Stimulated activated CD8-positive, alpha-beta memory T cell treated with anti-CD3 and anti-CD28 coated beads, Interleukin-7, amount 100 ng/mL, for 48 hours (primary cell): ENCODE measurements at regions not wholly inside any gene's neighbourhood (a gene's known extent, or its start where the extent isn't known, plus 50 kb on each side); places are given as distances from the start of the nearest gene placed in this dataset.

Experiments used
- DNase-seq, 2 donors: peaks; one replicate each; pipeline ENCODE4 v3.0.0-alpha.2; 2020; ENCODE audit warnings: low read depth in 1 of 2; ENCODE audit errors: extremely low read depth in 1 of 2

- no peak for DNase-seq
Observed at GRCh38 chr19:28234637-28235036, 978.3 kb downstream of the UQCRFS1 start.

DNA sequence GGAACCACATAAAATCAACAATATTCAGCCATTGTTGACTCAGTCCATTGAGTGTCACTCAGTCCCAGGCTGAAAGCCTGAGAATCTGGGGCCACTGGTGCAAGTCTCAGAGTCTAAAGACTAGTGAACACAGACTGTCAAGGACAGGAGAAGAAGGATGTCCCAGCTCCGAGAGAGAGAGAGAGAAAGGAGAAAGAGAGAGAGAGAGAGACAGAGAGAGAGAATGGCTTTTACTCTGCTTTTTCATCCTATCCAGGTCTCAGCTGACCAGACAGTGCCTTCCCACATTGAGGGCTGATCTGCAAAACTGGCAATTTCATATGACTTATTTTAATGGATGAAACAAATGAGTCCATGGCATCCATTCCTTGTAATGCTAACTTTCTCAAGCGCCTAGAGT lies 984.1 kb downstream of the UQCRFS1 start:
- no peak for DNase-seq

GRCh38 chr19:28224441-28224840 lies 988.5 kb downstream of the UQCRFS1 start:
- DNase-seq: no peak

- no peak for DNase-seq
Observed at GRCh38 chr19:28221736-28222135, 991.2 kb downstream of the UQCRFS1 start.

DNA sequence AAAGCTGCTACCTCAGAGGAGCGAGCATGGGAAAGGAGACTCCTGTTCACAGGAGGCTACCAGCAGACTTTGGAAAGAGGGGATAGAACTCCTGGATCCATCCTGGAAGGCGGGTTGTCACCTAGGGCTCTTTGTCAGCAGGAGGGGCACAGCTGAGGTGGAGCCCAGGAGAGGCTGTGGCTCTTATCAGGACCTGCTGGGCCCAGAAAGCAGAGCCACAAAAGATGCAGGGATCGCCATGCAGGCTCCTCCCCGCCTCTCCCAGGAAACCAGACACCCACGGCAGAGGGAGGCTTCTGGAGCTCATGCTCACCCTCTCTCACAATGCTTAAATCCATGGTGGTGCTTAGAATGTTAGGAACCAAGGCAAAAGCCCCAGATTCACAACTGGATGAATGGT lies 994.2 kb downstream of the UQCRFS1 start:
- DNase-seq: no peak

DNA sequence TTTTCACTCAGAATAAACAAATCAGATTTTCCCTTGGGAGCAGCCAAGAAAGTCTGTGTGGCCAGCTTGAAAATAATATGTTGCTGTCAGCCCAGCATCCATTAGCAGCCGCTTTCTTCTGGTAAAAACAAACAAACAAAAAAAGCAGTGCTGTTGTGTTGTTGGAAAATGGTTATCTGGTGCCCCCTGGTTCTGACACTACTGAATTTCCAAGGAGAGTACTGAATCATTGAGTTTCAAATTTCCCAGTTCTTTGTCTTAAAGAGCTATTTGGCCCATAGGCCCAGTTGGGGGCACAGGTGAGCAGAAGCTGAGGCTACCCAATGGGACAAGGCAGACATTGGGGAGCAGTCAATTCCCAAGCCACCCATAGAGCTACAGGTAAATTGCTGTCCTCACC lies 995.9 kb downstream of the UQCRFS1 start:
- no peak for DNase-seq

DNA sequence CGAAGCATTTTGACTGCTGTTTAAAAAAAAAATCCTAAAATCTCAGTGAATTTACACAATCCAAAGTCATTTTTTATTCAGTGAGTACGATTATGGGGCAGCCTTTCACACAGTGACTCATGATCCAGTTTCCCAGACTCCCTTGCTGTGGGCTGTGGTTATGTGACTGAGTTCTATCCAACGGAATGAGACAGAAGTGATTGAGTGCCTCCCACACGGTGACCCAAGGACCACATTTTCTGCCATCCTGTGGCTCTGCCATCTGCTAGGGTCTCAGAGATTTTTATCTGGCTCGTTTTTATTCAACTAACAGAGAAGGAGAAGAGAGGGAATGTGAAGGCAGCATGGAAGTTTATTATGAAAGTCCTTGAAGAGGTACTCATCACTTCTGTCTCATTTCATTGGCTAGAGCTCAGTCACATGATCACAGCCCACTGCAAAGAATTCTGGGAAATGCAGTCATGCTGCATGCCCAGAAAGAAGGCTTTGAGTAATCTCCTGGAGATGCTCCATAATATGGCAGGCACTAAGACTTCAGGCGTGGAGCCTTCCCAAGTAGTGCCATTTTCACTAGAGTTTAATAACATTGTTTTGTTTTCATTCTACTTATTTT lies 999.4 kb downstream of the UQCRFS1 start:
- DNase-seq: no peak

GRCh38 chr19:28210886-28211285 lies 1002.1 kb downstream of the UQCRFS1 start:
- DNase-seq: no peak

DNA sequence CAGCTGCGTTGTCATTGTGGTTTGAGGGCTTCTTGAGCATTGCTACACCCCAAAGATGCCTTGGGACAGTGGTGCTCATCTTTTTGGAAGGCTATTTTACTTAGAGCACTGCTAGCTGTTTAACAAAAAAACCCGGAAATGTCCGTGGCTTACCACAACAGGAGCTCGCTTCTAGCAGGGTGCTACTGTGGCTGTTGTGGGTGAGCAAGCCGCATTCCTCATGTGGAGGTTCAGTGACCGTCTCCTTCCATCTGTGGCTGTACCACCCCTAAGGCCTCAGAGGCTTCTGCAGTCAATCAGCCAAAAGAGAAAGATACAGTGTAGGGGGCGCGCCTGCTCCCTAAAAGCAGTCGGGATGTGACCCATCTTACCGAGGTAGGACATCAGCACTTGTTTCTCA lies 1004.2 kb downstream of the UQCRFS1 start:
- no peak for DNase-seq

DNA sequence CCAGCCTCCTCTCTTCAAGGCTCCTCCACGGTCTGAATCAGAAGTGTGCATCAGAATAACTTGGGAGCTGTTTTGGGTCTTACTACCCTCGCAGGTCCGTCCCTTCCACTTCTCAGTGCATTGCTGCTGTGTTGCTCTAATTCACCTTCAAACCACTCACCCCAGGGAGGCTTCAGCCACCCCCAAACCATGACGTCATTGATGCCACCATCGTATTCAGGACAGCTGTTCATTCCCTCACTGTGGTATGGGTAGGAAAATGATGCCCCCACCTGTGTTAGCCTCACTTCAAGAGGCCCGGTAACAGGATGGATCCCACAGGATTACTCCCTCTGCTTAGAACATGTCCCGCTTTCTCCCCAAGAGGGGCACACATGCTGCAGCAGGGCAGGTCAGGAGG lies 1005.7 kb downstream of the UQCRFS1 start:
- no peak for DNase-seq

DNA sequence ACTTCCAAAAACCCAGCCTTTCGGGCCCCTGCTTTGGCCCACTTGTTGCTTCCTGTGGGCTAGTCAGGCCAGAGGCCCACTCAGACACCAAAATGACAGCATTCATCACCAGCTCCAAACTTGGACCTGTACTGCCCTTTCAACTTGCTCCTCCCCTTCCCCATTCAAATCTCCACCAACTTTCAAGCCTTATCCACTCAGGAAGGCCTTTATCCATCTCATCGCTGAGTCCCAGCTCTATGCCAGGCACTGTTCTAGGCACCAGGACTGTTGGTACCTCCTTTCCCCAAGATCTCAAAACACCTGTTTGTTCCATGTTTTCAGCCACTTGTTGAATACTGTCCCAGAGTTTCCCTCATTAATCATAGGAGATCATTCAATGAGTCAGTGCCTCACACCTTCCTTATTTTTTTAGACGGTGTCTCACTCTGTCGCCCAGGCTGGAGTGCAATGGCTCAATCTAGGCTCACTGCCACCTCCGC lies 1011.4 kb downstream of the UQCRFS1 start:
- no peak for DNase-seq

- DNase-seq: no peak
Observed at GRCh38 chr19:28199323-28199722, 1013.6 kb downstream of the UQCRFS1 start.

DNA sequence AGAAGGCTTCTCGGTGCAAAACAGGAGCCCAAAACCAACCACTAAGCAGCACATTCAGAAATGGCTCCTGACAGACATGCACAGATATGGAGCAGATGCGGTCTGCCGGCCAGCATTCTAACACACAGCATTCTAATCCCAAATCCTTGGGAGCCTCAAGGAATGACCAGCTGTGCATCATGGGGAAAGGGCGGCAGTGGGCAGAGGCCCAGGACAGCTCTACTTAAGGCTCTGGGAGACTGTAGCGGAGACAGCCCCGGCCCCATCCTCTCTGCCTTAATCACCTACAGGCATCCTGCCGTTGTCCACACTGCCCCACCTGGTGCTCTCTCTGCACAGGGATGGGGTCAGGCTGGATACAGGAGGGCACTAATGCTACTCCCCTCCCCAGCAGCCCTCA lies 1016.0 kb downstream of the UQCRFS1 start:
- no peak for DNase-seq

DNA sequence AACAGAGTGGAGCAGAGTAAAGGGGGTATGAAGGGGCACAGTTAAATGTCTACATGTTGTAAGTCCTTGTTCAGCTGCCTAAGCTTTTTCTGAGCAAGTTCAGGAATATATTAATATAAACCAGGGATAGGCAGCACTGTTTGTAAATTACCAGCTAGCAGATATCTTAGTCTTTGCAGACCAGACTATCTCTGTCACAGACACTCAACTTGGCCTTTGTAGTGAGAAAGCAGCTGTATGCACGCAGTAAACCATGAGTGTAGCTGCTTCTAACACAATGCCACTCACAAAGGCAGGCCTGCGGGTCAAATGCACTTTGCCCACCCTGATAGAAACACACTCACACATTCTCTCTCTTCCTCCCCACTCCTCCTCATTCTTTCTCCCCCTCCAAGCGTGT lies 1016.9 kb downstream of the UQCRFS1 start:
- DNase-seq: no peak

DNA sequence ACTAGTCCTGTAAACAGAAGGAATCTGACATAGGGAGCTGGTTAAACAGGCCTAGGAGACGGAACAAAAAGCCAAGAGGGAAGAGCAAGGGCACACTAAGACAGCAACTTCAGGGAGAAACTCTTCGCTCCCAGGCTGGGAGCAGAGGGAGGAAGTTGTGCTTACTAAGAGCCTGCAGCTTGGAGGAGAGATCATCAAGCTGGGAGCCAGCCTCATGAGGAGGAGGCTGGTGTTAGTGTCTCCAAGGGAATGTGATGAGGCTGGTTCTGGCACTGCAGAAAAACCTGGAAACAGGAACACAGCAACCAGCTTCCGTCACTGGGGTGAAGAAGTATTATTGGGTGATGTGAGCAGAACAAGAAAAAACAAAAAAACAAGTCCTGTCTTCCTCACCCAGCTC lies 1027.3 kb downstream of the UQCRFS1 start:
- DNase-seq: no peak

DNA sequence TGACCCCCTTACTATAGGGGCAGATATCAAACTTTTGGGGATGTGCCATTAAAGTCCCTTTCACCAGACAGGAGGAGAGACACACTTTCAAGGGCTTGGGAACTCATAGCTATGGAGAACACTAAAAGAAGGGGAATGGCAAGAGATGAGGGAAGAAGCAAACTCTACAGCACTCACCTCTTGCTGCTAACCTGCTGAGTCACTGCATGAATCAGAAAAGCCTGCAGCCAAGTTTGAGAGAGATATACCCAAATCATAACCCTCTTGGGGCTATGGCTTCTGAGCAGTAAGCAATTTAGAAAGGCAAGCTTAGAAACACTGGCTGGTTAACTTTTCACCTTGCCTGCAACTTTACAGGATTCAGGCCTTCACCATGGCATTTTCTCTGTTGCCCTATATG lies 1028.0 kb downstream of the UQCRFS1 start:
- DNase-seq: no peak

- DNase-seq: no peak
Observed at GRCh38 chr19:28176193-28176592, 1036.8 kb downstream of the UQCRFS1 start.

- DNase-seq: no peak
Observed at GRCh38 chr19:28171983-28172382, 1041.0 kb downstream of the UQCRFS1 start.

DNA sequence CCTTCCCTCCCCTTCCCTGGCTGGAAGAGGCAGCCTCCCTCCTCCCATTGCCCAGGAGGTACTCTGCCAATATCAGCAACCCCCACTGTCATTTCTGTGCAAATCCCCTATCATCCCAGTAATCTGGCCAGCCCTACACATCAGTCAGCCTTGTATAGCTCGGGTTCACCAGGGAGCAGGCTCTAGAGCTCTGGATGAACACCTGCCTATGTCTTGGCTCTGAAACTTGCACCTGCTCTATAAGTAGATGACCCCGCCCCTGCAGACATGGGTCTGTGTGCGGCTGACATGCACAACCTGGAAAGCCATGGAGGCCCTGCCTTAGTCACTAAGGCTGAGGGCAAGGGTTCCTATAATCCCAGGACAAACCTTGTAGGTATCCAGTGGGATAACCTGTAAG lies 1042.9 kb downstream of the UQCRFS1 start:
- DNase-seq: no peak

DNA sequence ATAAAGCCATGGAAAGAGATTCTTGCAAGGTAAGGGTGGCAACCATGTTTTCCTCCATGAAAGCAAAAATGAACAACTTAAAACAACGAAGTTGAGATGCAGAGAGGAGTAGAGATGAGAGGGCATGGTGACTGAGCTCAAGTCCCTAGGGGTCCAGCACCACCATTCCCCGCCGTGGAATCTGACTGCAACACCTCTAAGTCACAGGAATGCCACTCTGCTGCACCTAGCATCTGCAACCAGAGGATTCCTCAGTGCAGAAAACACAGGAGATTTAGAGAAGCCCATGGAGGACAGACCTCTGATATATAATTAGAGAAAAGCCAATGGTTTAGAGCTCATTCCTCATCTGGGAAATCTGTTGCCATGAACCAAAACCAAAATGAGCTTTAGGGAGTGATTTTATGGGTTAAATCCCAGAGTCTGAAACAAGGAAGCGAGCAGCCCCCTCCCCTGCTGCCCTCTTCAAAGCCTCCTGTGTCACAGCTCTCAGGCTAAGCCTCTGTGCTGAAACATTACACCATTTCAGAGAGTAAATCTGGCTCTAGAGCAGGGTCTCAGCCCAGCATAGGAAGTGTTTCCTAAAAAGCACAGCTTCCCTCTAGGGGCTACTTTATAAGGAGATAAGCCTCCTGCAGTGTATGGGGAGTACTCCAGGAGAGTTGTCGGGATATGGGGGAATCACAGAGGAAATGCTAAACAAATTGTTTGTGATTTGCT lies 1043.6 kb downstream of the UQCRFS1 start:
- DNase-seq: no peak

- DNase-seq: no peak
Observed at GRCh38 chr19:28168557-28168956, 1044.4 kb downstream of the UQCRFS1 start.

- no peak for DNase-seq
Observed at GRCh38 chr19:28166025-28166424, 1046.9 kb downstream of the UQCRFS1 start.

DNA sequence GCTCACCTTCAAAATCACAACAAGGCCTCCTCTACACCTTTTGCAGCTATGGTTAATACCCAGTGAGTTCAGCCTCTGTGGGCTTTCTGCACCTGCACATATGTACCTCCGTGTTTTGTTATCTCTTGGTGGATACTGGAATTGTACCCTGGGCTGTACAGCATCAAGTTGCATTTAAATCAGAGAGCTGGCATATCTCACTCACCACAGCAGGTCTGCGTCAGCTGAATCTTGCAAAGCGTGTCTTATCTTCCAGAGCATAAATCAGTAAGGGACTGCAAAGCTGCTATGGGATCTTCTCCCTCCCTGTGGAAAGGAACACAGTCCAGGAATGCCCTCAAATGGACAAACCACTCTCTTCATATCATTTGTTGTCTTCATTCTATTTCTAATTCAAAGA lies 1048.7 kb downstream of the UQCRFS1 start:
- no peak for DNase-seq
